Adipocyte (in vitro differentiated cells): ENCODE measurements at regions not wholly inside any gene's neighbourhood (a gene's known extent, or its start where the extent isn't known, plus 50 kb on each side); places are given as distances from the start of the nearest gene placed in this dataset.

Experiments used
- DNase-seq: peaks from one replicate; pipeline ENCODE4 v3.0.0-alpha.2; 2015; ENCODE audit warnings: low read depth
- H3K27me3 ChIP-seq: replicated peaks from 2 replicates; pipeline ENCODE4 v1.7.0; 2013; ENCODE audit warnings: mild to moderate bottlenecking, low read length, moderate library complexity; ENCODE audit not compliant: control insufficient read depth, insufficient read depth
- H3K36me3 ChIP-seq: 2 replicates; pipeline ENCODE4 v1.7.0; 2013; ENCODE audit warnings: low read length, mild to moderate bottlenecking, moderate library complexity; ENCODE audit not compliant: control insufficient read depth, insufficient read depth, severe bottlenecking
- H3K4me1 ChIP-seq: 2 replicates; pipeline ENCODE4 v1.7.0; 2013; ENCODE audit warnings: mild to moderate bottlenecking, low read length, moderate library complexity; ENCODE audit not compliant: control insufficient read depth, insufficient read depth
- H3K4me3 ChIP-seq: 2 replicates; pipeline ENCODE4 v1.7.0; 2013; ENCODE audit warnings: mild to moderate bottlenecking, low read length, moderate library complexity
- H3K9ac ChIP-seq: 2 replicates; pipeline ENCODE4 v1.7.0; 2013; ENCODE audit warnings: mild to moderate bottlenecking, low read length, moderate library complexity
- H3K9me3 ChIP-seq: 2 replicates; pipeline ENCODE4 v1.7.0; 2013; ENCODE audit warnings: mild to moderate bottlenecking, low read length, moderate library complexity; ENCODE audit not compliant: control insufficient read depth

GRCh38 chr9:88801214-88801796, 190.0 kb upstream of the S1PR3 start:
- no peaks in the 10 kb centered on the region for H3K9me3 ChIP-seq
- H3K4me3 ChIP-seq: no peak overlapping the region
- H3K27me3 ChIP-seq: no peaks in the 10 kb centered on the region
- H3K36me3 ChIP-seq: no peaks in the 10 kb centered on the region
- no peak for DNase-seq
- no peak overlapping the region for H3K9ac ChIP-seq
- peaks cover 5% of the 10 kb centered on the region for H3K4me1 ChIP-seq

DNA sequence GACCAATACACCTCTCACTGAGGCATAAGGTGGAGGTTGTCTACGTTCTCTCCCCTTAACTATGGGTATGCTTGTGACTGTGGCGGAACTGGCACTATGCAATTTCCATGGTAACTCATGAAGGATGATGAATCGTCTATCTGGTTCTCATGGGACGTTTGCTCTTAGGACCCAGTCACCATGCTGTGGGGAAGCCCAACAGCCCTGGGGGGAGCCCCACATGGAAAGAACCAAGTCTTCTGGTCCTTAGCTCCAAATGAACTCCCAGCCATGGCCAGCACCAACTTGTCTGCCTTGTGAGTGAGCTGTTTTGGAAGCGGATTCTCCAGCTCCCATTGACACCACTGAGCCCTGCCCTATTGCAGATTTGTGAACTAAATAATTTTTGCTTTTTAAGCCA, 188.7 kb upstream of the S1PR3 start:
- Histone ChIP-seq H3K36me3 (no peaks in the 10 kb centered on the region), H3K9me3 (no peaks in the 10 kb centered on the region), H3K4me1 (peaks cover 5% of the 10 kb centered on the region), H3K4me3 (no peak overlapping the region), H3K27me3 (no peaks in the 10 kb centered on the region), H3K9ac (no peak overlapping the region)
- no peak for DNase-seq

GRCh38 chr9:88803546-88804253, 187.6 kb upstream of the S1PR3 start:
- H3K4me1 ChIP-seq: peaks cover 9% of the 10 kb centered on the region
- H3K9ac ChIP-seq: no peak overlapping the region
- no peaks in the 10 kb centered on the region for H3K27me3 ChIP-seq
- no peak overlapping the region for H3K4me3 ChIP-seq
- no peaks in the 10 kb centered on the region for H3K36me3 ChIP-seq
- peak; percentile 45 for DNase-seq
- no peaks in the 10 kb centered on the region for H3K9me3 ChIP-seq

- Histone ChIP-seq H3K4me3 (no peak overlapping the region), H3K4me1 (peaks cover 9% of the 10 kb centered on the region), H3K9me3 (no peaks in the 10 kb centered on the region), H3K36me3 (no peaks in the 10 kb centered on the region), H3K27me3 (no peaks in the 10 kb centered on the region), H3K9ac (no peak overlapping the region)
- no peak for DNase-seq
Observed at GRCh38 chr9:88804254-88804596, 187.0 kb upstream of the S1PR3 start.

- Histone ChIP-seq H3K4me1 (peaks cover 9% of the 10 kb centered on the region), H3K9me3 (no peaks in the 10 kb centered on the region), H3K9ac (no peak overlapping the region), H3K4me3 (no peak overlapping the region), H3K27me3 (no peaks in the 10 kb centered on the region), H3K36me3 (no peaks in the 10 kb centered on the region)
- no peak for DNase-seq
Observed at GRCh38 chr9:88805217-88805943, 185.9 kb upstream of the S1PR3 start.

GRCh38 chr9:88807426-88807825, 183.8 kb upstream of the S1PR3 start:
- Histone ChIP-seq H3K4me1 (peaks cover 9% of the 10 kb centered on the region), H3K9ac (no peak overlapping the region), H3K27me3 (no peaks in the 10 kb centered on the region), H3K4me3 (no peak overlapping the region), H3K36me3 (no peaks in the 10 kb centered on the region), H3K9me3 (no peaks in the 10 kb centered on the region)
- no peak for DNase-seq

DNA sequence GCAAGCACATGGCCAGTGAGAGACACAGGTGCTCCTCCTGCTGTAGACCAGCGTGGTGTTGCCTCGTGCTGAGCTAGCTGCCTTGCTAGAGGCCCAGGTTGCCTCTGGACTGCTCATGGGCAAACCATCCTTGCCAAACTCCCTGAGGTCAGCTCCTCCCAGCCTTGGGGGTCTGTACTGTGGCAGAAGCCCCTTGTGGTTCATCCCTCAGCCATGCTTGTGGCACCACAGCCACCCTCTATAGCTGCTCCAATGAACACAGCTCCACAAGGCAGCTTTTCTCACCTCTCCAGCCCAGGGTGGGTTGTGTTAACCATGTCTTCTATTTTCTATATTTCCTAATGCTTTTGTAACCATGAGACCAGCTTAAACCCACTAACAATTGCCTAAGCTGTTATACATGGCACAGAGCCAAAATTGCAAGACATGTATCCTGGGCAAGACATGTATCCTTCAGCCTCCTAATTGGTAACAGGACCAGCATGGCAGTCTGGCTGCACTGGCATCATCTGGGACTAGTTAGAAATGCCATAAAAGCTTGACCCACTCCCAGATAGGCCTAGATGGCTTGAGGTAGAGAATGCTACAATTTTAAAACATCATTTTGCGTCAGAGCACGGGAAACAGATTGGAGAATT, 183.1 kb upstream of the S1PR3 start:
- DNase-seq: peak; percentile 71
- Histone ChIP-seq H3K27me3 (no peaks in the 10 kb centered on the region), H3K4me1 (peaks cover 9% of the 10 kb centered on the region), H3K4me3 (no peak overlapping the region), H3K36me3 (no peaks in the 10 kb centered on the region), H3K9me3 (no peaks in the 10 kb centered on the region), H3K9ac (no peak overlapping the region)

- no peak for DNase-seq
- H3K4me1 ChIP-seq: peaks cover 13% of the 10 kb centered on the region
- no peak overlapping the region for H3K9ac ChIP-seq
- no peaks in the 10 kb centered on the region for H3K9me3 ChIP-seq
- H3K36me3 ChIP-seq: no peaks in the 10 kb centered on the region
- H3K4me3 ChIP-seq: no peak overlapping the region
- no peaks in the 10 kb centered on the region for H3K27me3 ChIP-seq
Observed at GRCh38 chr9:88808761-88809354, 182.4 kb upstream of the S1PR3 start.

- DNase-seq: peak; percentile 64
- H3K36me3 ChIP-seq: no peaks in the 10 kb centered on the region
- H3K27me3 ChIP-seq: no peaks in the 10 kb centered on the region
Observed at GRCh38 chr9:88809355-88810161, 181.7 kb upstream of the S1PR3 start.

DNA sequence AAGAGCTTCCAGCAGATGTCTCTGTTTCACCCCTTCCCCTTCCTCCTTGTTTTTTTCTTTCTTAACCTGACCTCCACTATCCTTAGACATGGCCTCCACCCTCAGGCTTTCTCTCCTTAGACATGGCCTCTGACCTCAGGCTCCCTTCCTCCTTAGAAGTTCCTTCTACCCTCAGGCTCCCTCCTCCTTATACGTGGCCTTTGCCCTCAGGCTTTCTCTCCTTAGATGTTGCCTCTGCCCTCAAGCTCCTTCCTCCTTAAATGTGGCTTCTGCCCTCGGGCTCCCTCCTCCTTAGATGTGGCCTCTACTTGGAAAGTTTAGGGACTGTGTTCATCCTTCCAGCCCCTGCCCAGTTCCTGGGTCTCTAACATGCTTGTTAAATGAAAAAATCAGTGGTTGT, 180.4 kb upstream of the S1PR3 start:
- no peaks in the 10 kb centered on the region for H3K9me3 ChIP-seq
- H3K36me3 ChIP-seq: no peaks in the 10 kb centered on the region
- H3K4me1 ChIP-seq: peaks cover 22% of the 10 kb centered on the region
- DNase-seq: no peak
- no peak overlapping the region for H3K4me3 ChIP-seq
- H3K9ac ChIP-seq: no peak overlapping the region
- H3K27me3 ChIP-seq: no peaks in the 10 kb centered on the region

More at GRCh38 chr9:88809355-88810161, 181.7 kb upstream of the S1PR3 start:
- H3K4me1 ChIP-seq: peaks cover 15% of the 10 kb centered on the region
- no peak overlapping the region for H3K9ac ChIP-seq
- no peak overlapping the region for H3K4me3 ChIP-seq
- H3K9me3 ChIP-seq: no peaks in the 10 kb centered on the region
